HL-60 (cell line): ENCODE measurements at regions not wholly inside any gene's neighbourhood (a gene's known extent, or its start where the extent isn't known, plus 50 kb on each side); places are given as distances from the start of the nearest gene placed in this dataset.

ENCODE experiments used
- DNase-seq, 2 experiments: peaks; one replicate each; pipeline ENCODE4 v3.0.0-alpha.2; 2010 to 2020; ENCODE audit warnings: low read depth in 1 of 2, low spot score in 1 of 2
- H3K27ac ChIP-seq: fragments of 250-450 bp; sonication (Bioruptor Pico); replicated peaks from 2 replicates; pipeline ENCODE4 v1.5.1; 2020; ENCODE audit warnings: mild to moderate bottlenecking, moderate library complexity
- H3K27me3 ChIP-seq: fragments of 250-450 bp; sonication (Bioruptor Pico); 2 replicates; pipeline ENCODE4 v1.5.1; 2021; ENCODE audit warnings: mild to moderate bottlenecking, moderate library complexity; ENCODE audit not compliant: insufficient read depth, poor library complexity, severe bottlenecking
- H3K4me3 ChIP-seq: replicated peaks from 2 replicates; pipeline ENCODE4 v1.5.1; 2011; ENCODE audit warnings: mild to moderate bottlenecking, control low read depth, low read length; ENCODE audit not compliant: insufficient read depth
- GABPA ChIP-seq: IDR thresholded peaks from 2 replicates; pipeline ENCODE4 v1.6.1; 2012; ENCODE audit warnings: low read depth
- POLR2AphosphoS5 ChIP-seq: IDR thresholded peaks from 2 replicates; pipeline ENCODE4 v1.6.1; 2012; ENCODE audit warnings: low read depth
- SPI1 ChIP-seq: IDR thresholded peaks from 2 replicates; pipeline ENCODE4 v1.6.1; 2012; ENCODE audit warnings: low read depth, mild to moderate bottlenecking, borderline replicate concordance
- TF ChIP-seq, protein P1 (sequence below): IDR thresholded peaks from one replicate; pipeline ENCODE4 v1.5.1; 2011; ENCODE audit warnings: low read length, control low read depth, inconsistent platforms; ENCODE audit not compliant: insufficient read depth
- TF ChIP-seq, protein P2 (sequence below): IDR thresholded peaks from 2 replicates; pipeline ENCODE4 v1.6.1; 2012; ENCODE audit warnings: low read depth; ENCODE audit not compliant: insufficient replicate concordance

DNA sequence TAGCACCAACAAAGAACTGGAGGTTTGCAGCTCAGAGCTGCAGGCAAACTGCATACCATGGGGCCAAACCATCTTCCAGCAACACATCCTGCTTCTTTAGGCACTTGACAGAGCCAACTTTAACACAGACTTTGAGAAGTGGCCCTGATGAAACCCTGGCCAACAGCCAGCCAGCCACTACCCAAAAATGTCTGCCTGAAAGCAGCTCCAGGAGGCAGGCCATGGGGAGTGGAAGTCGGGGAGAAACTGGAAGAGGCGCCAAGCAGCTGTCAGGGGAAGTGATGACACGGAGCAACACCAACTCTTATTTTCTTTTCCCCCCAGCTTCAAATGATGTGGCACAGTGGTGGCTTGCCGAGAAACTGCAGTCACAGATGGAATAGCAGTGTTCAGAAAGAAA lies 110.9 kb upstream of the PLXNC1 start:
- TF ChIP-seq, protein P1, sequence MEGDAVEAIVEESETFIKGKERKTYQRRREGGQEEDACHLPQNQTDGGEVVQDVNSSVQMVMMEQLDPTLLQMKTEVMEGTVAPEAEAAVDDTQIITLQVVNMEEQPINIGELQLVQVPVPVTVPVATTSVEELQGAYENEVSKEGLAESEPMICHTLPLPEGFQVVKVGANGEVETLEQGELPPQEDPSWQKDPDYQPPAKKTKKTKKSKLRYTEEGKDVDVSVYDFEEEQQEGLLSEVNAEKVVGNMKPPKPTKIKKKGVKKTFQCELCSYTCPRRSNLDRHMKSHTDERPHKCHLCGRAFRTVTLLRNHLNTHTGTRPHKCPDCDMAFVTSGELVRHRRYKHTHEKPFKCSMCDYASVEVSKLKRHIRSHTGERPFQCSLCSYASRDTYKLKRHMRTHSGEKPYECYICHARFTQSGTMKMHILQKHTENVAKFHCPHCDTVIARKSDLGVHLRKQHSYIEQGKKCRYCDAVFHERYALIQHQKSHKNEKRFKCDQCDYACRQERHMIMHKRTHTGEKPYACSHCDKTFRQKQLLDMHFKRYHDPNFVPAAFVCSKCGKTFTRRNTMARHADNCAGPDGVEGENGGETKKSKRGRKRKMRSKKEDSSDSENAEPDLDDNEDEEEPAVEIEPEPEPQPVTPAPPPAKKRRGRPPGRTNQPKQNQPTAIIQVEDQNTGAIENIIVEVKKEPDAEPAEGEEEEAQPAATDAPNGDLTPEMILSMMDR, result no peak
- no peak for TF ChIP-seq SPI1
- no peak for TF ChIP-seq GABPA
- no peaks in the 10 kb centered on the region for H3K27me3 ChIP-seq
- no peak overlapping the region for H3K27ac ChIP-seq
- no peak for DNase-seq
- no peak overlapping the region for H3K4me3 ChIP-seq

DNA sequence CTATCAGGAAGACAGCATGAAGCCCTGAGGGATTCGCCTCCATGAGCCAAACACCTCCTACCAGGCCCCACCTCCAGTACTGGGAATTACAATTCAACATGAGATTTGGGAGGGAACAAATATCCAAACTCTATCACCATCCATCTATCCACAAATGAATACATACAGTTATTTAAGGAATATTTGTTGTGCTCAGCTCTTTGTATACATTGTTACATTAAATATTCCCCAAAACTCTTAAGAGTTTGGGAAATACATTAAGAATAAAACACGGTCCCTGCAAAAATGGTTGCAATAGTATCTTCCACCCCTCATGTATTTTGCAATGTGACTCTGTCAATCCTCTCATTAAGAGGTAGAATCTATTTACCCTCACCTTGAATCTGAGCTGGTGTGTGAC lies 109.8 kb upstream of the PLXNC1 start:
- peaks cover 2% of the 10 kb centered on the region for H3K27me3 ChIP-seq
- TF ChIP-seq, protein P1, result no peak
- TF ChIP-seq SPI1, result no peak
- no peak for TF ChIP-seq POLR2AphosphoS5
- TF ChIP-seq, protein P2, sequence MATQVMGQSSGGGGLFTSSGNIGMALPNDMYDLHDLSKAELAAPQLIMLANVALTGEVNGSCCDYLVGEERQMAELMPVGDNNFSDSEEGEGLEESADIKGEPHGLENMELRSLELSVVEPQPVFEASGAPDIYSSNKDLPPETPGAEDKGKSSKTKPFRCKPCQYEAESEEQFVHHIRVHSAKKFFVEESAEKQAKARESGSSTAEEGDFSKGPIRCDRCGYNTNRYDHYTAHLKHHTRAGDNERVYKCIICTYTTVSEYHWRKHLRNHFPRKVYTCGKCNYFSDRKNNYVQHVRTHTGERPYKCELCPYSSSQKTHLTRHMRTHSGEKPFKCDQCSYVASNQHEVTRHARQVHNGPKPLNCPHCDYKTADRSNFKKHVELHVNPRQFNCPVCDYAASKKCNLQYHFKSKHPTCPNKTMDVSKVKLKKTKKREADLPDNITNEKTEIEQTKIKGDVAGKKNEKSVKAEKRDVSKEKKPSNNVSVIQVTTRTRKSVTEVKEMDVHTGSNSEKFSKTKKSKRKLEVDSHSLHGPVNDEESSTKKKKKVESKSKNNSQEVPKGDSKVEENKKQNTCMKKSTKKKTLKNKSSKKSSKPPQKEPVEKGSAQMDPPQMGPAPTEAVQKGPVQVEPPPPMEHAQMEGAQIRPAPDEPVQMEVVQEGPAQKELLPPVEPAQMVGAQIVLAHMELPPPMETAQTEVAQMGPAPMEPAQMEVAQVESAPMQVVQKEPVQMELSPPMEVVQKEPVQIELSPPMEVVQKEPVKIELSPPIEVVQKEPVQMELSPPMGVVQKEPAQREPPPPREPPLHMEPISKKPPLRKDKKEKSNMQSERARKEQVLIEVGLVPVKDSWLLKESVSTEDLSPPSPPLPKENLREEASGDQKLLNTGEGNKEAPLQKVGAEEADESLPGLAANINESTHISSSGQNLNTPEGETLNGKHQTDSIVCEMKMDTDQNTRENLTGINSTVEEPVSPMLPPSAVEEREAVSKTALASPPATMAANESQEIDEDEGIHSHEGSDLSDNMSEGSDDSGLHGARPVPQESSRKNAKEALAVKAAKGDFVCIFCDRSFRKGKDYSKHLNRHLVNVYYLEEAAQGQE, result no peak
- TF ChIP-seq GABPA, result no peak
- DNase-seq, result no peak
- no peak overlapping the region for H3K27ac ChIP-seq
- H3K4me3 ChIP-seq, result no peak overlapping the region

DNA sequence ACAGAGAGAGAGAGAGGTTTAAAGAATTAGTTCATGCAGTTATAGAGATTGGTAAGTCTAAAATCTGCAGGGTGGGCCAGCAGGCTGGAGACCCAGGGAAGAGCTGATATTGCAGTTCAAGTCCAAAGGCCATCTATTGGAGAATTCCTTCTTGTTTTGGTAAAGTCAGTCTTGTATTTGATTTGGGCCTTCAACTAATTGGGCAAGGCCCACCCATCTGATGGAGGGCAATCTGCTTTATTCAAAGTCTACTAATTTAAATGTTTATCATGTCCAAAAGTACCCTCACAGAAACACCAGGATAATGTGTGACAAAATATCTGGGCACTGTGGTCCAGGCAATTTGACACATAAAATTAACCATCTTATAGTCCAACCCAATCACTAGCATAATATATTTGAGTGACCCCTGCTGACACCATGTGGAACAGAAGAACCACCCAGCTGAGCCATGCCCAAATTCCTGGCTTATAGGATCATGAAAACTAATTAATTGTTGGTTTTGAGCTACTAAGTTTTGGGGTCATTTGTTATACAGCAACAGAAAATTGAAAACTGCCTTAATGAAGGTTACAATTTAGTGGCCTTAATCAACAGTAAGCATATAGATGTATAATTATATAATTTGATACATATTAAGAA lies 109.1 kb upstream of the PLXNC1 start:
- DNase-seq, result no peak

More for the DNA sequence above, 109.1 kb upstream of the PLXNC1 start:
- Histone ChIP-seq H3K27me3 (peaks cover 2% of the 10 kb centered on the region), H3K4me3 (no peak overlapping the region), H3K27ac (no peak overlapping the region)
- TF ChIP-seq, protein P1, result no peak
- TF ChIP-seq SPI1 (no peak), POLR2AphosphoS5 (no peak), GABPA (no peak)
- TF ChIP-seq, protein P2, result no peak
